H1 (cell line): ENCODE measurements at regions not wholly inside any gene's neighbourhood (a gene's known extent, or its start where the extent isn't known, plus 50 kb on each side); places are given as distances from the start of the nearest gene placed in this dataset.

Source experiments
- CTCF ChIA-PET: fragments of 300-600 bp; sonication (Branson Sonifier 250); formaldehyde crosslinking; loops from one replicate; lab custom pipeline; 2021; ENCODE audit not compliant: partially characterized antibody; lab: Charles Lee
- POLR2A ChIA-PET: fragments of 300-600 bp; sonication (Branson Sonifier 250); formaldehyde crosslinking; loops from one replicate; lab custom pipeline; 2021; ENCODE audit warnings: inconsistent platforms; ENCODE audit not compliant: partially characterized antibody; lab: Charles Lee
- DNase-seq, 2 experiments: peaks; one replicate each; pipeline versions ENCODE4 v3.0.0 to v3.0.0-alpha.2; 2010 to 2022; ENCODE audit warnings: low spot score in 2 of 2, low read depth in 1 of 2, mixed read lengths in 1 of 2
- FAIRE-seq: peaks from 2 replicates; lab custom pipeline; 2011; peaks lifted over from hg19 to GRCh38; lab: Jason Lieb, UNC
- H2AFZ ChIP-seq: 2 replicates; pipeline ENCODE4 v1.8.1; 2012; ENCODE audit warnings: low read length, inconsistent platforms
- H2AK5ac ChIP-seq: 2 replicates; pipeline ENCODE4 v1.6.1; 2013; ENCODE audit warnings: low read depth, low read length
- H2BK120ac ChIP-seq: replicated peaks from 2 replicates; pipeline ENCODE3; 2013; ENCODE audit warnings: low read depth, low read length, inconsistent platforms
- H2BK12ac ChIP-seq: 2 replicates; pipeline ENCODE4 v1.6.1; 2013; ENCODE audit warnings: low read depth, low read length
- H2BK15ac ChIP-seq: 2 replicates; pipeline ENCODE4 v1.6.1; 2013; ENCODE audit warnings: low read length
- H2BK20ac ChIP-seq: 2 replicates; pipeline ENCODE4 v1.6.1; 2013; ENCODE audit warnings: low read length
- H2BK5ac ChIP-seq: 2 replicates; pipeline ENCODE4 v1.6.1; 2013; ENCODE audit warnings: low read depth, low read length
- H3K14ac ChIP-seq: 2 replicates; pipeline ENCODE4 v1.6.1; 2013; ENCODE audit warnings: inconsistent platforms; ENCODE audit not compliant: insufficient read length
- H3K18ac ChIP-seq: 2 replicates; pipeline ENCODE4 v1.6.1; 2013; ENCODE audit warnings: low read length; ENCODE audit errors: extremely low read depth
- H3K23ac ChIP-seq: 2 replicates; pipeline ENCODE4 v1.6.1; 2013; ENCODE audit warnings: inconsistent platforms; ENCODE audit not compliant: insufficient read length
- H3K23me2 ChIP-seq: 2 replicates; pipeline ENCODE4 v1.6.1; 2013; ENCODE audit warnings: low read depth, low read length
- H3K27ac ChIP-seq: 2 replicates; pipeline ENCODE4 v1.6.1; 2011; ENCODE audit warnings: low read depth, low read length, inconsistent platforms
- H3K27me3 ChIP-seq, 4 experiments: replicated peaks in 1 of 4; 1 replicate in 1 of 4; 2 replicates in 3 of 4; pipeline versions ENCODE4 v1.6.1 to v1.8.1; 2011 to 2013; ENCODE audit warnings: low read length in 3 of 4, mild to moderate bottlenecking in 3 of 4, inconsistent platforms in 2 of 4, mixed read lengths in 2 of 4, moderate library complexity in 1 of 4; ENCODE audit not compliant: control insufficient read depth in 3 of 4, insufficient read depth in 3 of 4; ENCODE audit errors: extremely low read depth in 1 of 4
- H3K36me3 ChIP-seq, 4 experiments: 2 replicates each; pipeline versions ENCODE4 v1.6.1 to v1.8.1; 2011 to 2013; ENCODE audit warnings: mild to moderate bottlenecking in 4 of 4, low read length in 3 of 4, moderate library complexity in 2 of 4, control low read depth in 1 of 4, inconsistent platforms in 1 of 4; ENCODE audit not compliant: insufficient read depth in 4 of 4, control insufficient read depth in 2 of 4
- H3K4ac ChIP-seq: replicated peaks from 2 replicates; pipeline ENCODE3; 2013; ENCODE audit warnings: low read length, low read depth, mixed read lengths, inconsistent platforms; ENCODE audit not compliant: insufficient read length
- H3K4me1 ChIP-seq, 4 experiments: replicated peaks in 1 of 4; 1 replicate in 1 of 4; 2 replicates in 3 of 4; pipeline versions ENCODE4 v1.6.1 to v1.8.1; 2011 to 2013; ENCODE audit warnings: low read length in 3 of 4, inconsistent platforms in 2 of 4, mixed read lengths in 1 of 4; ENCODE audit not compliant: insufficient read depth in 4 of 4, control insufficient read depth in 3 of 4
- H3K4me2 ChIP-seq, 2 experiments: 2 replicates each; pipeline versions ENCODE4 v1.6.1 to v1.8.1; 2011 to 2013; ENCODE audit warnings: low read depth in 2 of 2, low read length in 2 of 2, control low read depth in 1 of 2, inconsistent platforms in 1 of 2, mild to moderate bottlenecking in 1 of 2; ENCODE audit not compliant: insufficient read depth in 1 of 2
- H3K4me3 ChIP-seq, 4 experiments: fragments of 200-600, 300-600 bp in 1 of 4; sonication (generic), shearing (Covaris generic), sonication (Bioruptor Twin) in 1 of 4; 2 replicates each; pipeline versions ENCODE4 v1.5.1 to v1.8.1; 2011 to 2016; ENCODE audit warnings: low read length in 4 of 4, low read depth in 3 of 4, control low read depth in 2 of 4, inconsistent platforms in 2 of 4, mild to moderate bottlenecking in 2 of 4, mixed read lengths in 1 of 4, moderate library complexity in 1 of 4; ENCODE audit not compliant: insufficient read depth in 2 of 4; ENCODE audit errors: extremely low read depth in 1 of 4
- H3K56ac ChIP-seq: replicated peaks from 2 replicates; pipeline ENCODE3; 2013; ENCODE audit warnings: low read depth, mild to moderate bottlenecking, mixed read lengths, low read length, inconsistent platforms; ENCODE audit not compliant: insufficient read length
- H3K79me1 ChIP-seq: 2 replicates; pipeline ENCODE4 v1.6.1; 2013; ENCODE audit warnings: low read depth, low read length, control low read depth
- H3K79me2 ChIP-seq, 2 experiments: 2 replicates each; pipeline versions ENCODE4 v1.6.1 to v1.8.1; 2012 to 2013; ENCODE audit warnings: low read length in 2 of 2, mild to moderate bottlenecking in 2 of 2, inconsistent platforms in 1 of 2; ENCODE audit not compliant: insufficient read depth in 2 of 2, control insufficient read depth in 1 of 2
- H3K9ac ChIP-seq, 4 experiments: replicated peaks in 1 of 4; 1 replicate in 1 of 4; 2 replicates in 3 of 4; pipeline versions ENCODE4 v1.6.1 to v1.8.1; 2011 to 2013; ENCODE audit warnings: low read depth in 3 of 4, low read length in 3 of 4, control low read depth in 2 of 4, mild to moderate bottlenecking in 2 of 4, moderate library complexity in 2 of 4, inconsistent platforms in 1 of 4; ENCODE audit errors: extremely low read depth in 1 of 4
- H3K9me3 ChIP-seq, 2 experiments: 2 replicates each; pipeline versions ENCODE4 v1.6.1 to v1.8.1; 2012 to 2013; ENCODE audit warnings: mild to moderate bottlenecking in 2 of 2, moderate library complexity in 2 of 2, control low read depth in 1 of 2, inconsistent platforms in 1 of 2, low read depth in 1 of 2, low read length in 1 of 2, mixed read lengths in 1 of 2; ENCODE audit not compliant: insufficient read depth in 2 of 2
- H4K20me1 ChIP-seq, 2 experiments: replicated peaks in 1 of 2; 2 replicates each; pipeline versions ENCODE3 to v1.8.1; 2011 to 2013; ENCODE audit warnings: inconsistent platforms in 2 of 2, low read length in 2 of 2, mild to moderate bottlenecking in 1 of 2; ENCODE audit not compliant: insufficient read depth in 2 of 2, control insufficient read depth in 1 of 2
- H4K5ac ChIP-seq: 2 replicates; pipeline ENCODE4 v1.6.1; 2013; ENCODE audit warnings: low read length, low read depth, mixed read lengths, inconsistent platforms; ENCODE audit not compliant: insufficient read length
- H4K8ac ChIP-seq: 2 replicates; pipeline ENCODE4 v1.8.0; 2013; ENCODE audit warnings: mild to moderate bottlenecking, moderate library complexity, low read length, inconsistent platforms; ENCODE audit not compliant: insufficient read depth; ENCODE audit errors: extremely low read depth
- H4K91ac ChIP-seq: replicated peaks from 2 replicates; pipeline ENCODE3; 2013; ENCODE audit warnings: low read length, mixed read lengths, inconsistent platforms; ENCODE audit not compliant: insufficient read length
- ATF2 ChIP-seq: IDR thresholded peaks from 2 replicates; pipeline ENCODE4 v1.6.1; 2012; ENCODE audit warnings: low read length, inconsistent platforms
- CBX8 ChIP-seq: fragments of 300-800, 300-1000 bp; sonication (generic); IDR thresholded peaks from 2 replicates; pipeline ENCODE4 v1.7.1; 2016; ENCODE audit warnings: low read depth, low read length, borderline replicate concordance
- CHD2 ChIP-seq: IDR thresholded peaks from 2 replicates; pipeline ENCODE4 v1.6.1; 2012; ENCODE audit warnings: low read length, improper control_type of control experiment
- NANOG ChIP-seq: IDR thresholded peaks from 2 replicates; pipeline ENCODE4 v1.6.1; 2011; ENCODE audit warnings: low read length, low read depth, mild to moderate bottlenecking, inconsistent platforms; ENCODE audit not compliant: insufficient read depth, poor library complexity, severe bottlenecking
- POLR2A ChIP-seq, 2 experiments: IDR thresholded peaks; 1 replicate in 1 of 2; 2 replicates in 1 of 2; pipeline ENCODE4 v1.6.1; 2011; ENCODE audit warnings: low read depth in 2 of 2, low read length in 2 of 2, mild to moderate bottlenecking in 2 of 2; ENCODE audit errors: control extremely low read depth in 1 of 2
- SIRT6 ChIP-seq: IDR thresholded peaks from one replicate; pipeline ENCODE4 v1.7.1; 2012; ENCODE audit warnings: low read length, inconsistent platforms
- SIX5 ChIP-seq: IDR thresholded peaks from 2 replicates; pipeline ENCODE4 v1.6.1; 2011; ENCODE audit warnings: mild to moderate bottlenecking, low read depth, low read length
- SP2 ChIP-seq: IDR thresholded peaks from 2 replicates; pipeline ENCODE4 v1.6.1; 2012; ENCODE audit warnings: mild to moderate bottlenecking, low read length, inconsistent platforms
- SP4 ChIP-seq: IDR thresholded peaks from 2 replicates; pipeline ENCODE4 v1.6.1; 2012; ENCODE audit warnings: low read length, inconsistent platforms
- TBP ChIP-seq: IDR thresholded peaks from 2 replicates; pipeline ENCODE4 v1.6.1; 2011; ENCODE audit warnings: low read depth, low read length, improper control_type of control experiment
- YY1 ChIP-seq: IDR thresholded peaks from 2 replicates; pipeline ENCODE4 v1.6.1; 2011; ENCODE audit warnings: low read depth, mild to moderate bottlenecking, low read length
- WGBS, 2 experiments: shearing (Covaris generic) in 1 of 2; methylation state at CpG; one replicate each; pipeline versions ENCODE4 v1.1.6 to v1.1.7; 2013 to 2015; ENCODE audit warnings: low lambda C conversion rate in 2 of 2, mixed read lengths in 2 of 2, inconsistent platforms in 1 of 2, low coverage in 1 of 2, missing lambda C conversion rate in 1 of 2; ENCODE audit not compliant: insufficient replicate concordance in 2 of 2, insufficient coverage in 1 of 2, insufficient read length in 1 of 2; ENCODE audit errors: extremely low coverage in 1 of 2, missing lambda C conversion rate in 1 of 2; 5-methylcytosine and 5-hydroxymethylcytosine counted together
- TF ChIP-seq, protein P1 (sequence below): IDR thresholded peaks from 2 replicates; pipeline ENCODE4 v1.6.1; 2012; ENCODE audit warnings: inconsistent platforms

DNA sequence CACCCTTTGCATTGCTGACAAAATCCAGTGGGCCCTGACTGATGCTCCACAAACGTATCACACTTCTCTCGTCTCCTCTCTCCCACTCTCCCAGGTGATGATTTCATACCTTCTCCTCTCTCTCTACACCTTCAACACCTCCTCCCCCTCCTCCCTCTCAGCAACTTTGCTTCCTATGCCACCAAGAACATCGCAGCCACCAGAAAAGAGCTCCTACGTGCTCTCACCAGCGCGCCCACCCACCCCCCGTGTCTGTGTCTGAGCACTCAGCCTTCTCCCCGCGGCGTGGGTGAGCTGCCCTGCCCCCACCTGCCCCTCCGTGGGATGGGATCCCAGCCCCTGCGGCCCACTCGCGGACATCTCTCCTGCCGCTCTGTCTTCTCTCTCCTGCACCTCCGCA lies 55.1 kb upstream of the COX20 start:
- H2BK12ac ChIP-seq: no peak overlapping the region
- H3K9me3 ChIP-seq: no peaks in the 10 kb centered on the region
- no peak overlapping the region for H2AK5ac ChIP-seq
- WGBS, 2 experiments: 95 to 100% methylated on average over 1 to 16 of the region's 16 CpGs
- no peak overlapping the region for H3K23ac ChIP-seq
- no peak overlapping the region for H4K8ac ChIP-seq
- H3K27me3 ChIP-seq: no peaks in the 10 kb centered on the region
- ChIA-PET CTCF (interaction anchor here (0.8 to 3.9 kb wide), 4 partner anchors 17 to 176 kb away, joined by 3 to 16 read pairs (median 4); no protein-coding TSS in a partner anchor), POLR2A (interaction anchor here (1.5 to 2.5 kb wide), 2 partner anchors 55 to 71 kb away, joined by 5 to 9 read pairs; partner anchors contain the start of gene COX20)
- H3K18ac ChIP-seq: no peak overlapping the region
- no peaks in the 10 kb centered on the region for H3K4me1 ChIP-seq
- no peak for DNase-seq
- no peak overlapping the region for H3K27ac ChIP-seq
- H3K56ac ChIP-seq: no peak overlapping the region
- no peaks in the 10 kb centered on the region for H3K36me3 ChIP-seq
- no peak overlapping the region for H2AFZ ChIP-seq
- no peak overlapping the region for H4K91ac ChIP-seq
- H2BK120ac ChIP-seq: no peak overlapping the region
- H2BK15ac ChIP-seq: no peak overlapping the region
- no peak overlapping the region for H3K4me2 ChIP-seq
- no peaks in the 10 kb centered on the region for H3K79me1 ChIP-seq
- TF ChIP-seq, protein P1, sequence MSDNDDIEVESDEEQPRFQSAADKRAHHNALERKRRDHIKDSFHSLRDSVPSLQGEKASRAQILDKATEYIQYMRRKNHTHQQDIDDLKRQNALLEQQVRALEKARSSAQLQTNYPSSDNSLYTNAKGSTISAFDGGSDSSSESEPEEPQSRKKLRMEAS: no peak
- no peak for TF ChIP-seq CHD2
- TF ChIP-seq CBX8: no peak
- no peak for TF ChIP-seq SIRT6
- TF ChIP-seq NANOG: no peak
- no peak for TF ChIP-seq SP2
- TF ChIP-seq ATF2: no peak
- TF ChIP-seq TBP: no peak
- no peak for TF ChIP-seq POLR2A (IDR thresholded peaks at IDR 0.05; ENCODE audit: control extremely low read depth in 1 of 2, low read depth in 2 of 2, low read length in 2 of 2)
- TF ChIP-seq SIX5: no peak
- TF ChIP-seq YY1: no peak
- TF ChIP-seq SP4: no peak
- H2BK20ac ChIP-seq: no peak overlapping the region
- H4K20me1 ChIP-seq: no peaks in the 10 kb centered on the region
- H3K4me3 ChIP-seq: no peak overlapping the region
- FAIRE-seq: no peak
- no peaks in the 10 kb centered on the region for H3K79me2 ChIP-seq
- no peak overlapping the region for H4K5ac ChIP-seq
- H3K23me2 ChIP-seq: no peaks in the 10 kb centered on the region
- H3K9ac ChIP-seq: no peak overlapping the region
- no peak overlapping the region for H2BK5ac ChIP-seq
- no peak overlapping the region for H3K14ac ChIP-seq
- no peak overlapping the region for H3K4ac ChIP-seq
